ENCODE measurements at regions not wholly inside any gene's neighbourhood (a gene's known extent, or its start where the extent isn't known, plus 50 kb on each side); places are given as distances from the start of the nearest gene placed in this dataset.

GRCh38 chr4:15365641-15366040 is 62.2 kb upstream of the C1QTNF7 start:
- no peak overlapping the region for H2AFZ ChIP-seq (ENCODE audit: low read length)
- no peak for TF ChIP-seq EZH2 (optimal IDR thresholded peaks at IDR 0.05; ENCODE audit: low read depth, low read length)
- TF ChIP-seq EZH2phosphoT487 (IDR thresholded peaks at IDR 0.05; ENCODE audit: low read length) = no peak
- H3K79me2 ChIP-seq (ENCODE audit: low read length) = no peaks in the 10 kb centered on the region
- H3K4me3 ChIP-seq (ENCODE audit: low read length) = no peak overlapping the region
- H3K9me2 ChIP-seq (replicated peaks; ENCODE audit: insufficient read depth, low read length) = no peaks in the 10 kb centered on the region
- DNase-seq = no peak
- H3K9ac ChIP-seq (ENCODE audit: low read length) = no peak overlapping the region
- no peak overlapping the region for H3K4me2 ChIP-seq (ENCODE audit: low read depth, low read length)
- no peaks in the 10 kb centered on the region for H3F3A ChIP-seq (ENCODE audit: insufficient read depth, low read length)
- no peaks in the 10 kb centered on the region for H3K27me3 ChIP-seq (replicated peaks; ENCODE audit: insufficient read depth, low read length)
- no peaks in the 10 kb centered on the region for H4K20me1 ChIP-seq (ENCODE audit: insufficient read depth, low read length)
- no peaks in the 10 kb centered on the region for H3K36me3 ChIP-seq (replicated peaks; ENCODE audit: insufficient read depth, low read length)
- no peaks in the 10 kb centered on the region for H3K9me3 ChIP-seq (replicated peaks; ENCODE audit: insufficient read depth, low read length)
- no peaks in the 10 kb centered on the region for H3K4me1 ChIP-seq (ENCODE audit: low read length)
- no peak overlapping the region for H3K27ac ChIP-seq (ENCODE audit: low read length)

- no peaks in the 10 kb centered on the region for H3K27me3 ChIP-seq (replicated peaks; ENCODE audit: insufficient read depth, low read length)
- H3K27ac ChIP-seq (ENCODE audit: low read length) = no peak overlapping the region
- no peak for TF ChIP-seq EZH2 (optimal IDR thresholded peaks at IDR 0.05; ENCODE audit: low read depth, low read length)
- TF ChIP-seq EZH2phosphoT487 (IDR thresholded peaks at IDR 0.05; ENCODE audit: low read length) = no peak
- no peak for TF ChIP-seq CTCF (IDR thresholded peaks at IDR 0.05; ENCODE audit: low read length)
- H4K20me1 ChIP-seq (ENCODE audit: insufficient read depth, low read length) = no peaks in the 10 kb centered on the region
- no peaks in the 10 kb centered on the region for H3K79me2 ChIP-seq (ENCODE audit: low read length)
- no peak overlapping the region for H3K4me2 ChIP-seq (ENCODE audit: low read depth, low read length)
- no peaks in the 10 kb centered on the region for H3K9me2 ChIP-seq (replicated peaks; ENCODE audit: insufficient read depth, low read length)
- DNase-seq = no peak
- H3K9me3 ChIP-seq (replicated peaks; ENCODE audit: insufficient read depth, low read length) = no peaks in the 10 kb centered on the region
- H3K4me1 ChIP-seq (ENCODE audit: low read length) = no peaks in the 10 kb centered on the region
- no peaks in the 10 kb centered on the region for H3F3A ChIP-seq (ENCODE audit: insufficient read depth, low read length)
- H3K9ac ChIP-seq (ENCODE audit: low read length) = no peak overlapping the region
- no peaks in the 10 kb centered on the region for H3K36me3 ChIP-seq (replicated peaks; ENCODE audit: insufficient read depth, low read length)
- no peak overlapping the region for H3K4me3 ChIP-seq (ENCODE audit: low read length)
- H2AFZ ChIP-seq (ENCODE audit: low read length) = no peak overlapping the region
Measured at GRCh38 chr4:15366721-15367120, 61.1 kb upstream of the C1QTNF7 start.

- no peaks in the 10 kb centered on the region for H3K79me2 ChIP-seq (ENCODE audit: low read length)
- H3K9me2 ChIP-seq (replicated peaks; ENCODE audit: insufficient read depth, low read length) = no peaks in the 10 kb centered on the region
- no peak overlapping the region for H3K27ac ChIP-seq (ENCODE audit: low read length)
- TF ChIP-seq EZH2 (optimal IDR thresholded peaks at IDR 0.05; ENCODE audit: low read depth, low read length) (no peak), EZH2phosphoT487 (IDR thresholded peaks at IDR 0.05; ENCODE audit: low read length) (no peak), CTCF (IDR thresholded peaks at IDR 0.05; ENCODE audit: low read length) (no peak)
- no peak overlapping the region for H3K4me2 ChIP-seq (ENCODE audit: low read depth, low read length)
- no peaks in the 10 kb centered on the region for H3K4me1 ChIP-seq (ENCODE audit: low read length)
- H3K9me3 ChIP-seq (replicated peaks; ENCODE audit: insufficient read depth, low read length) = no peaks in the 10 kb centered on the region
- no peaks in the 10 kb centered on the region for H3K36me3 ChIP-seq (replicated peaks; ENCODE audit: insufficient read depth, low read length)
- H3K4me3 ChIP-seq (ENCODE audit: low read length) = no peak overlapping the region
- no peak overlapping the region for H3K9ac ChIP-seq (ENCODE audit: low read length)
- H3K27me3 ChIP-seq (replicated peaks; ENCODE audit: insufficient read depth, low read length) = no peaks in the 10 kb centered on the region
- H2AFZ ChIP-seq (ENCODE audit: low read length) = no peak overlapping the region
- H3F3A ChIP-seq (ENCODE audit: insufficient read depth, low read length) = no peaks in the 10 kb centered on the region
- DNase-seq = no peak
- no peaks in the 10 kb centered on the region for H4K20me1 ChIP-seq (ENCODE audit: insufficient read depth, low read length)
Measured at GRCh38 chr4:15368856-15369255, 59.0 kb upstream of the C1QTNF7 start.

GRCh38 chr4:15370296-15370695 is 57.5 kb upstream of the C1QTNF7 start:
- Histone ChIP-seq H2AFZ (ENCODE audit: low read length) (no peak overlapping the region), H3F3A (ENCODE audit: insufficient read depth, low read length) (no peaks in the 10 kb centered on the region), H3K9me2 (replicated peaks; ENCODE audit: insufficient read depth, low read length) (no peaks in the 10 kb centered on the region), H4K20me1 (ENCODE audit: insufficient read depth, low read length) (no peaks in the 10 kb centered on the region), H3K79me2 (ENCODE audit: low read length) (no peaks in the 10 kb centered on the region), H3K27me3 (replicated peaks; ENCODE audit: insufficient read depth, low read length) (no peaks in the 10 kb centered on the region), H3K4me3 (ENCODE audit: low read length) (no peak overlapping the region), H3K4me2 (ENCODE audit: low read depth, low read length) (no peak overlapping the region), H3K9ac (ENCODE audit: low read length) (no peak overlapping the region), H3K4me1 (ENCODE audit: low read length) (no peaks in the 10 kb centered on the region), H3K9me3 (replicated peaks; ENCODE audit: insufficient read depth, low read length) (no peaks in the 10 kb centered on the region), H3K27ac (ENCODE audit: low read length) (no peak overlapping the region), H3K36me3 (replicated peaks; ENCODE audit: insufficient read depth, low read length) (no peaks in the 10 kb centered on the region)
- no peak for DNase-seq
- no peak for TF ChIP-seq EZH2phosphoT487 (IDR thresholded peaks at IDR 0.05; ENCODE audit: low read length)
- TF ChIP-seq EZH2 (optimal IDR thresholded peaks at IDR 0.05; ENCODE audit: low read depth, low read length) = no peak
- no peak for TF ChIP-seq CTCF (IDR thresholded peaks at IDR 0.05; ENCODE audit: low read length)
